Parathyroid adenoma (tissue), 2 donors: ENCODE measurements at regions not wholly inside any gene's neighbourhood (a gene's known extent, or its start where the extent isn't known, plus 50 kb on each side); places are given as distances from the start of the nearest gene placed in this dataset.
"Not testable (repeated sequence)": the region's sequence is repeated elsewhere in the genome, so short reads cannot be mapped to it uniquely, and the experiment has no call there.

Source experiments
- H2AFZ ChIP-seq: fragments of 300-600 bp; sonication (generic); one replicate; pipeline ENCODE4 v1.7.0; 2017; ENCODE audit warnings: antibody characterized with exemption, mild to moderate bottlenecking
- H3K27ac ChIP-seq: fragments of 300-600 bp; sonication (generic); one replicate; pipeline ENCODE4 v1.7.0; 2017
- H3K27me3 ChIP-seq: fragments of 300-600 bp; sonication (generic); one replicate; pipeline ENCODE4 v1.7.0; 2017; ENCODE audit warnings: low read length; ENCODE audit not compliant: control insufficient read depth, insufficient read depth
- H3K36me3 ChIP-seq: fragments of 300-600 bp; sonication (generic); one replicate; pipeline ENCODE4 v1.7.0; 2017; ENCODE audit warnings: low read length; ENCODE audit not compliant: control insufficient read depth, insufficient read depth
- H3K4me1 ChIP-seq: fragments of 300-600 bp; sonication (generic); one replicate; pipeline ENCODE4 v1.7.0; 2017; ENCODE audit warnings: control low read depth
- H3K4me2 ChIP-seq: fragments of 300-600 bp; sonication (generic); one replicate; pipeline ENCODE4 v1.7.0; 2017; ENCODE audit warnings: low read length
- H3K4me3 ChIP-seq: fragments of 300-600 bp; sonication (generic); one replicate; pipeline ENCODE4 v1.7.0; 2017; ENCODE audit warnings: low read depth, low read length
- H3K79me2 ChIP-seq: fragments of 300-600 bp; sonication (generic); one replicate; pipeline ENCODE4 v1.7.0; 2017; ENCODE audit warnings: control low read depth
- H3K9ac ChIP-seq: fragments of 300-600 bp; sonication (generic); one replicate; pipeline ENCODE4 v1.7.0; 2017; ENCODE audit warnings: mild to moderate bottlenecking
- H3K9me3 ChIP-seq: fragments of 300-600 bp; sonication (generic); one replicate; pipeline ENCODE4 v1.7.0; 2017; ENCODE audit warnings: low read length; ENCODE audit not compliant: control insufficient read depth
- TF ChIP-seq, protein P1 (sequence below): fragments of 300-600 bp; sonication (generic); IDR thresholded peaks from one replicate; pipeline ENCODE4 v1.7.0; 2017; ENCODE audit warnings: antibody characterized with exemption, mild to moderate bottlenecking
- donor health status: primary hyperparathyroidism.

DNA sequence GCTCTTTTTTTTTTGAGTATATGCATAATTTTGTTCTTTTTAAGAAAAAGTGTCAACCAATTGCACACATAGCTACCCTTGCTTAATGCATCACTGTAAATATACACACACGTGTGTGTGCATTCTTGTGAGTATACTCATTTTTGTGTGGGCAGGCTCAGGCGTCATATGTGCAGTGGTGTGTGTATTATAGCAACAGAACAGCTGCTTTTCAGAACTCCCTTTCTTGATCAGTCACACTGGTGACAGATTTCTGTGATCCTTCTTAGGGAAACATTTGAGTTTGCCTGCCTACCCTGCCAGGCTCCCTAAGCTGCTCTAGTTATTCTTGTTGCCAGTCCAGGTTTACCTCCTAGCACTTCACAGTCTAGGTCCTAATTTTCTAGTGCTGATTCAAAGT is 287.0 kb upstream of the SEMA6A start:
- Histone ChIP-seq H3K36me3 (no peaks in the 10 kb centered on the region), H3K9me3 (no peaks in the 10 kb centered on the region), H3K27ac (no peak overlapping the region), H3K79me2 (no peaks in the 10 kb centered on the region), H3K4me2 (no peak overlapping the region), H3K4me1 (peaks cover 29% of the 10 kb centered on the region), H3K4me3 (no peak overlapping the region), H2AFZ (no peak overlapping the region), H3K9ac (no peak overlapping the region), H3K27me3 (no peaks in the 10 kb centered on the region)
- TF ChIP-seq, protein P1, sequence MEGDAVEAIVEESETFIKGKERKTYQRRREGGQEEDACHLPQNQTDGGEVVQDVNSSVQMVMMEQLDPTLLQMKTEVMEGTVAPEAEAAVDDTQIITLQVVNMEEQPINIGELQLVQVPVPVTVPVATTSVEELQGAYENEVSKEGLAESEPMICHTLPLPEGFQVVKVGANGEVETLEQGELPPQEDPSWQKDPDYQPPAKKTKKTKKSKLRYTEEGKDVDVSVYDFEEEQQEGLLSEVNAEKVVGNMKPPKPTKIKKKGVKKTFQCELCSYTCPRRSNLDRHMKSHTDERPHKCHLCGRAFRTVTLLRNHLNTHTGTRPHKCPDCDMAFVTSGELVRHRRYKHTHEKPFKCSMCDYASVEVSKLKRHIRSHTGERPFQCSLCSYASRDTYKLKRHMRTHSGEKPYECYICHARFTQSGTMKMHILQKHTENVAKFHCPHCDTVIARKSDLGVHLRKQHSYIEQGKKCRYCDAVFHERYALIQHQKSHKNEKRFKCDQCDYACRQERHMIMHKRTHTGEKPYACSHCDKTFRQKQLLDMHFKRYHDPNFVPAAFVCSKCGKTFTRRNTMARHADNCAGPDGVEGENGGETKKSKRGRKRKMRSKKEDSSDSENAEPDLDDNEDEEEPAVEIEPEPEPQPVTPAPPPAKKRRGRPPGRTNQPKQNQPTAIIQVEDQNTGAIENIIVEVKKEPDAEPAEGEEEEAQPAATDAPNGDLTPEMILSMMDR: no peak

GRCh38 chr5:116861097-116861496 is 286.5 kb upstream of the SEMA6A start:
- no peak overlapping the region for H3K4me3 ChIP-seq
- no peak overlapping the region for H3K9ac ChIP-seq
- TF ChIP-seq, protein P1: no peak
- no peaks in the 10 kb centered on the region for H3K9me3 ChIP-seq
- no peak overlapping the region for H3K4me2 ChIP-seq
- no peaks in the 10 kb centered on the region for H3K79me2 ChIP-seq
- H3K36me3 ChIP-seq: no peaks in the 10 kb centered on the region
- no peak overlapping the region for H2AFZ ChIP-seq
- no peaks in the 10 kb centered on the region for H3K27me3 ChIP-seq
- no peak overlapping the region for H3K27ac ChIP-seq
- H3K4me1 ChIP-seq: peaks cover 29% of the 10 kb centered on the region

DNA sequence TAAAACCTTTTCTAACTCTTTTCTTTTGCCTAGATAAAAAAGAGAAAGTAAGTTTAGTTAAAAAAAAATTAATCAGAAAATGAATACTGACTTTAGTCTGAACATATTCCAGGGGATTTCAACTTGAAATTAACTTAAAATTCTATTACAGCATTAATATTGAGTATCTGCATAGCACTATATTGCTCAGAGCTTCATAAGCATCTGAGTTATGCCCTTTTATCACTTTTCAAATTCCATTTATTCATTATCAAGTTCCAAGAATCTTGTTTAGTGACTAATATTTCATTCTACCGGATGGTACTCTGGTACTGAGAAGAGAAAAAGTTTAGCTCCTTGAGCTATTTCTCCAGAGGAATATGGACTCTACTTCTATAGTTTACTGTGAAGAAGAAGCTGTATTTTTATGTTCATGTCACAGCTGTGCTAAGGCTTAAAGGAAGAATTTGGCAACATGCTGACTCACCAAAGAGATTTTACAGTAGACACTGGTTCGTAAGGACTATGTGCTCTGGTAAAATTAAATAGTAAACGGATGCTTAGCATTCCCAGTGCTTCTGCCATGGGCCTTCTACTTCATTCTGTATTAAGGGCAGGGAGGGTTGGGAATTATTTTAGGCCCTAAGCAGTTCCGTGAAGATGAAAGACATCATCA is 285.2 kb upstream of the SEMA6A start:
- Histone ChIP-seq H2AFZ (no peak overlapping the region), H3K9ac (no peak overlapping the region), H3K27me3 (no peaks in the 10 kb centered on the region), H3K4me3 (no peak overlapping the region), H3K27ac (no peak overlapping the region), H3K4me1 (peaks cover 22% of the 10 kb centered on the region), H3K79me2 (no peaks in the 10 kb centered on the region), H3K4me2 (no peak overlapping the region), H3K36me3 (no peaks in the 10 kb centered on the region), H3K9me3 (no peaks in the 10 kb centered on the region)
- TF ChIP-seq, protein P1: no peak

DNA sequence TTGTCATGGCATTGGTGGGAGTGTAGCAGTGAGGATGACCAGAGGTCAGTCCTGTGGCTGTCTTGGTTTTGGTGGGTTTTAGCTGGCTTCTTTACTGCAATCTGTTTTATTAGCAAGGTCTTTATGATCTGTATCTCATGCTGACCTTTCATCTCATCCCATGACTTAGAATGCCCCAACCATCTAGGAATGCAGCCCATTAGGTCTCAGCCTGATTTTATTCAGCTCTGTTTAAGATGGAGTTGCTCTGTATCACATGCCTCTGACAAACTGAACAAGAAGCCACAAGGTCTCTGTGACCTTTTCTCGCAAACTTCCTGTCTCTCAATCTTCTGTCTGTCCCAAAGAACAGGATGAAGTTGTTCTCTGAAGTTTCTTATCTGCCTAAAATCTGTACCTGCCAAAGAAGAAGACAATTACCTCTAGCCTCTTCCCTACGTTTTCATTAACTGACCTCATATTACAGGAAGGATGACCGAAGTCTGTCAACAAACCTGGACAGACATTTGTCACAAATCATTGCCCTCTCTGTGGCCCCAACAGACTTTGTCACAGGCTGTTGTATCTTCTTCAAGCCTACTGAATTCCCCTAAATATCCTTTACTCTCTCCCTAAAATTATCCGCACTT is 284.2 kb upstream of the SEMA6A start:
- H3K9ac ChIP-seq: no peak overlapping the region
- no peak overlapping the region for H3K4me2 ChIP-seq
- H3K4me1 ChIP-seq: peaks cover 12% of the 10 kb centered on the region
- no peak overlapping the region for H2AFZ ChIP-seq
- no peak overlapping the region for H3K27ac ChIP-seq
- H3K27me3 ChIP-seq: no peaks in the 10 kb centered on the region
- no peaks in the 10 kb centered on the region for H3K79me2 ChIP-seq
- no peak overlapping the region for H3K4me3 ChIP-seq
- no peaks in the 10 kb centered on the region for H3K36me3 ChIP-seq
- no peaks in the 10 kb centered on the region for H3K9me3 ChIP-seq
- TF ChIP-seq, protein P1: no peak

DNA sequence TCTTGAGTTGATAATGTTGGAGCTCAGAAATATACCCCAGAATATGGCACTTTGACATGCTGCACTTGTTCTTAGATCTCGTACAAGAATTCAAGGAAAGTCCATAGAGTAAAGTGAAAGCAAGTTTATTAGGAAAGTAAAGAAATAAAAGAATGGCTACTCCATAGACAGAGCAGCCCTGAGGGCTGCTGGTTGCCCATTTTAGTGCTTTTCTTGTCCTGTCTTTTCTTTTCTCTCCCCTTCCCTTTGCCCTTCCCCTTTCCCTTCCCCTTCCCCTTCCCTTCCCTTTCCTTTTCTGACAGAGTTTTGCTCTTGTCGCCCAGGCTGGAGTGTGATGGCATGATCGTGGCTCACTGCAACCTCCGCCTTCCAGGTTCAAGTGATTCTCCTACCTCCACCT is 283.4 kb upstream of the SEMA6A start:
- not testable (repeated sequence) for H3K79me2 ChIP-seq, H3K4me3 ChIP-seq, H3K27ac ChIP-seq, H3K27me3 ChIP-seq, H3K9ac ChIP-seq, H3K9me3 ChIP-seq, H3K4me1 ChIP-seq, H3K36me3 ChIP-seq, H3K4me2 ChIP-seq, H2AFZ ChIP-seq
